ENCODE measurements at regions not wholly inside any gene's neighbourhood (a gene's known extent, or its start where the extent isn't known, plus 50 kb on each side); places are given as distances from the start of the nearest gene placed in this dataset.
"Not testable (repeated sequence)": the region's sequence is repeated elsewhere in the genome, so short reads cannot be mapped to it uniquely, and the experiment has no call there.

GRCh38 chr5:27240791-27241190 is 202.4 kb upstream of the CDH9 start:
- no peak for DNase-seq (ENCODE audit: extremely low read depth, low read depth, low spot score)

- no peak for DNase-seq (ENCODE audit: extremely low read depth, low read depth, low spot score)
These were observed 196.5 kb upstream of the CDH9 start for GRCh38 chr5:27234916-27235315.

GRCh38 chr5:27221410-27221809 is 183.0 kb upstream of the CDH9 start:
- no peak for DNase-seq (ENCODE audit: extremely low read depth, low read depth, low spot score)

- no peak for DNase-seq (ENCODE audit: extremely low read depth, low read depth, low spot score)
These were observed 182.4 kb upstream of the CDH9 start for GRCh38 chr5:27220752-27221151.

GRCh38 chr5:27217977-27218376 is 179.6 kb upstream of the CDH9 start:
- DNase-seq (ENCODE audit: extremely low read depth, low read depth, low spot score) = no peak

- DNase-seq (ENCODE audit: extremely low read depth, low read depth, low spot score) = no peak
These were observed 179.0 kb upstream of the CDH9 start for GRCh38 chr5:27217155-27217956.

- DNase-seq (ENCODE audit: extremely low read depth, low read depth, low spot score) = no peak
These were observed 178.1 kb upstream of the CDH9 start for GRCh38 chr5:27216367-27216950.

GRCh38 chr5:27208051-27208450 is 169.7 kb upstream of the CDH9 start:
- no peak for DNase-seq (ENCODE audit: extremely low read depth, low read depth, low spot score)

GRCh38 chr5:27191786-27192510 is 153.6 kb upstream of the CDH9 start:
- no peak for DNase-seq (ENCODE audit: extremely low read depth, low read depth, low spot score)

- no peak for DNase-seq (ENCODE audit: extremely low read depth, low read depth, low spot score)
These were observed 134.3 kb upstream of the CDH9 start for GRCh38 chr5:27172693-27173092.

GRCh38 chr5:27171761-27172261 is 133.4 kb upstream of the CDH9 start:
- DNase-seq (ENCODE audit: extremely low read depth, low read depth, low spot score) = no peak

- DNase-seq (ENCODE audit: extremely low read depth, low read depth, low spot score) = no peak
These were observed 120.4 kb upstream of the CDH9 start for GRCh38 chr5:27158775-27159174.

- no peak for DNase-seq (ENCODE audit: extremely low read depth, low read depth, low spot score)
These were observed 119.8 kb upstream of the CDH9 start for GRCh38 chr5:27158171-27158570.

- no peak for DNase-seq (ENCODE audit: extremely low read depth, low read depth, low spot score)
These were observed 106.1 kb upstream of the CDH9 start for GRCh38 chr5:27144456-27144855.

- DNase-seq (ENCODE audit: extremely low read depth, low read depth, low spot score) = no peak
These were observed 102.4 kb upstream of the CDH9 start for GRCh38 chr5:27140831-27141230.

GRCh38 chr5:27130587-27130986 is 92.2 kb upstream of the CDH9 start:
- DNase-seq (ENCODE audit: extremely low read depth, low read depth, low spot score) = no peak

- DNase-seq (ENCODE audit: extremely low read depth, low read depth, low spot score) = no peak
These were observed 91.5 kb upstream of the CDH9 start for GRCh38 chr5:27129926-27130325.

- DNase-seq (ENCODE audit: extremely low read depth, low read depth, low spot score) = no peak
These were observed 87.5 kb upstream of the CDH9 start for GRCh38 chr5:27125856-27126255.

GRCh38 chr5:27124590-27124989 is 86.2 kb upstream of the CDH9 start:
- no peak for DNase-seq (ENCODE audit: extremely low read depth, low read depth, low spot score)

- DNase-seq (ENCODE audit: extremely low read depth, low read depth, low spot score) = not testable (repeated sequence)
These were observed 81.4 kb upstream of the CDH9 start for GRCh38 chr5:27119736-27120321.

GRCh38 chr5:27103486-27103885 is 65.1 kb upstream of the CDH9 start:
- no peak for DNase-seq (ENCODE audit: extremely low read depth, low read depth, low spot score)

Data from glomerular endothelial cell (primary cell).